Stomach (tissue), 8 donors: ENCODE measurements at regions not wholly inside any gene's neighbourhood (a gene's known extent, or its start where the extent isn't known, plus 50 kb on each side); places are given as distances from the start of the nearest gene placed in this dataset.
"Not testable (repeated sequence)": the region's sequence is repeated elsewhere in the genome, so short reads cannot be mapped to it uniquely, and the experiment has no call there.

Experiments used
- DNase-seq, 2 donors: peaks; one replicate each; pipeline versions ENCODE4 v3.0.0 to v3.0.0-alpha.2; 2013 to 2019
- H3K27ac ChIP-seq, 5 donors: fragments of 200-600 bp in 4 of 5; sonication (generic) in 4 of 5; one replicate each; pipeline ENCODE4 v1.5.1; 2013 to 2019; ENCODE audit warnings: mild to moderate bottlenecking in 1 of 5, moderate library complexity in 1 of 5
- H3K27me3 ChIP-seq, 3 donors: fragments of 200-600 bp; sonication (generic); one replicate each; pipeline ENCODE4 v1.5.1; 2017 to 2019; ENCODE audit warnings: mixed run types in 1 of 3
- H3K36me3 ChIP-seq, 4 donors: fragments of 200-600 bp; sonication (generic); 1 replicate in 3 of 4; 2 replicates in 1 of 4; pipeline ENCODE4 v1.5.1; 2016 to 2019
- H3K4me1 ChIP-seq, 4 donors: fragments of 200-600 bp; sonication (generic); one replicate each; pipeline ENCODE4 v1.5.1; 2016 to 2019
- H3K4me3 ChIP-seq, 4 donors: fragments of 200-600 bp; sonication (generic) in 3 of 4; one replicate each; pipeline ENCODE4 v1.5.1; 2016 to 2019; ENCODE audit warnings: mild to moderate bottlenecking in 1 of 4
- H3K9me3 ChIP-seq, 4 donors: fragments of 200-600 bp; sonication (generic); one replicate each; pipeline ENCODE4 v1.5.1; 2016 to 2019
- EP300 ChIP-seq: sonication (generic); formaldehyde crosslinking; IDR thresholded peaks from one replicate; pipeline ENCODE4 v1.6.1; 2017; ENCODE audit warnings: antibody characterized with exemption
- POLR2A ChIP-seq, 4 donors: fragments of 450-650 bp; IDR thresholded peaks; one replicate each; pipeline ENCODE4 v1.6.1; 2016; ENCODE audit warnings: antibody characterized with exemption in 4 of 4, control low read depth in 2 of 4, mild to moderate bottlenecking in 1 of 4, moderate library complexity in 1 of 4
- POLR2AphosphoS5 ChIP-seq, 3 donors: sonication (generic); formaldehyde crosslinking; IDR thresholded peaks; one replicate each; pipeline ENCODE4 v1.6.1; 2016; ENCODE audit warnings: antibody characterized with exemption in 3 of 3
- WGBS, 5 donors: extraction: QIAGEN DNeasy Blood & Tissue Kit in 3 of 5; methylation state at CpG; one replicate each; pipeline versions ENCODE4 v1.1.5 to v1.1.7; 2013 to 2018; 5-methylcytosine and 5-hydroxymethylcytosine counted together
- intact Hi-C: fragments of 100-400 bp; cut with DNase I; formaldehyde crosslinking; loops from one replicate; pipeline ENCODE4 v1.15.1; 2023; ENCODE audit warnings: low total_unique reads
- TF ChIP-seq, protein P1 (sequence below), 7 experiments: fragments of 450-650 bp in 4 of 7; fragments of 200-600 bp in 3 of 7; sonication (generic) in 3 of 7; IDR thresholded peaks; one replicate each; pipeline ENCODE4 v1.5.1; 2016 to 2019; ENCODE audit warnings: antibody characterized with exemption in 7 of 7, control low read depth in 2 of 7, mild to moderate bottlenecking in 1 of 7
- donor health status: healthy with polysubstance abuse.
- donor health status: Bipolar disorder and iron deficiency.
- donor health status: healthy.

DNA sequence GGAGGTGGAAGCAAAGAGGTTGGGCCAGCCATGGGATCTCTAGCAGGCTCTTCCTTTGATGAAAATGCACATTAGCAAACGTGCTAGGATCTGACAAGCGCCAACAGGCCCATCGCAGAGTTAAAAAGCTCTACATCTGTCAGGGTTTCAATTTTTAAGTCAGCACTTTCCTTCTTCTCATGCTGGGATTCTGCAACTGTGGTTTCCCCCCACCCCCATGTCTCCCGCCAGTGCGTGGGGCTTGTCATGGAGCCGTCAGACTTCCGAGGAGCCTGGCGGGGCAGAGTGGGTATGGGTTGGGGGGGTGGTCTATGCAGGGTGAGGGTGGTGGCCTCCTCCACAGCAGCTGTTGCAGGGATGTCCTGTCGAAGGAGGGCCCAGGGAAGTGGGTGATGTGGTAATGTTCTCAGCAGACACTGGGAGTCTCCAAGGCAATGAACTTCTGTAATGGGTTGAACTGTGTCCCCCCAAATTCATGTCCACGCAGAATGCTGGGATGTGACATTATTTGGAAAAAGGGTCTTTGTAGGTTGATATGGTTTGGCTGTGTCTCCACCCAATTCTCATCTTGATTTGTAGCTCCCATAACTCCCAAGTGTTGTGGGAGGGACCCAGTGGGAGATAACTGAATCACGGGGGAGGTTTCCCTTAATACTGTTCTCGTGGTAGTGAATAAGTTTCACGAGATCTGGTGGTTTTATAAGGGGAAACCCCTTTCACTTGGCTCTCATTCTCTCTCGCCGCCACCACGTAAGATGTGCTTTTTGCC is 115.2 kb upstream of the MAP1LC3B2 start:
- 75 to 83% (median 79%) methylated on average over 16 of the region's 16 CpGs for WGBS, 5 donors
- H3K27me3 ChIP-seq = no peaks in the 10 kb centered on the region
- H3K4me1 ChIP-seq = no peaks in the 10 kb centered on the region
- intact Hi-C loops = no loop called here
- H3K9me3 ChIP-seq = no peaks in the 10 kb centered on the region
- no peak overlapping the region for H3K27ac ChIP-seq
- TF ChIP-seq, protein P1, sequence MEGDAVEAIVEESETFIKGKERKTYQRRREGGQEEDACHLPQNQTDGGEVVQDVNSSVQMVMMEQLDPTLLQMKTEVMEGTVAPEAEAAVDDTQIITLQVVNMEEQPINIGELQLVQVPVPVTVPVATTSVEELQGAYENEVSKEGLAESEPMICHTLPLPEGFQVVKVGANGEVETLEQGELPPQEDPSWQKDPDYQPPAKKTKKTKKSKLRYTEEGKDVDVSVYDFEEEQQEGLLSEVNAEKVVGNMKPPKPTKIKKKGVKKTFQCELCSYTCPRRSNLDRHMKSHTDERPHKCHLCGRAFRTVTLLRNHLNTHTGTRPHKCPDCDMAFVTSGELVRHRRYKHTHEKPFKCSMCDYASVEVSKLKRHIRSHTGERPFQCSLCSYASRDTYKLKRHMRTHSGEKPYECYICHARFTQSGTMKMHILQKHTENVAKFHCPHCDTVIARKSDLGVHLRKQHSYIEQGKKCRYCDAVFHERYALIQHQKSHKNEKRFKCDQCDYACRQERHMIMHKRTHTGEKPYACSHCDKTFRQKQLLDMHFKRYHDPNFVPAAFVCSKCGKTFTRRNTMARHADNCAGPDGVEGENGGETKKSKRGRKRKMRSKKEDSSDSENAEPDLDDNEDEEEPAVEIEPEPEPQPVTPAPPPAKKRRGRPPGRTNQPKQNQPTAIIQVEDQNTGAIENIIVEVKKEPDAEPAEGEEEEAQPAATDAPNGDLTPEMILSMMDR (IDR thresholded peaks at IDR 0.05) = no peak
- TF ChIP-seq EP300 = no peak
- TF ChIP-seq POLR2AphosphoS5 (IDR thresholded peaks at IDR 0.05) = no peak
- TF ChIP-seq POLR2A (IDR thresholded peaks at IDR 0.05) = no peak
- DNase-seq = no peak
- H3K36me3 ChIP-seq = no peaks in the 10 kb centered on the region
- H3K4me3 ChIP-seq = no peak overlapping the region

DNA sequence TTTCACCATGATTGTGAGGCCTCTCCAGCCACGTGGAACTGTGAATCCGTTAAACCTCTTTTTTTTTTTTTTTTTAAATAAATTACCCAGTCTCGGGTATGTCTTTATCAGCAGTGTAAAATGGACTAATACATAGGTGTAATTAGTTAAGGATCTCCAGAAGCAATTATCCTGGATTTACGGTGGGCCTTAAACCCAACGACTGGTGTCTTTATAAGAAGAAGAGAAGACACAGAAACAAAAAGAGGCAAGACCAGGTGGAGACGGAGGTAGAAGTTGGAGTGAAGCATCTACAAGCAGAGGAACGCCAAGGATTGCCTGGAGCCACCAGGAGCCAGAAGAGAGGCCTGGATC is 114.6 kb upstream of the MAP1LC3B2 start:
- no peak for DNase-seq
- TF ChIP-seq POLR2AphosphoS5 (IDR thresholded peaks at IDR 0.05) (no peak), POLR2A (IDR thresholded peaks at IDR 0.05) (no peak), EP300 (no peak)
- TF ChIP-seq, protein P1 (IDR thresholded peaks at IDR 0.05) = no peak
- intact Hi-C loops = no loop called here
- Histone ChIP-seq H3K27me3 (no peaks in the 10 kb centered on the region), H3K4me3 (no peak overlapping the region), H3K27ac (no peak overlapping the region), H3K36me3 (no peaks in the 10 kb centered on the region), H3K4me1 (no peaks in the 10 kb centered on the region), H3K9me3 (no peaks in the 10 kb centered on the region)
- 83 to 94% (median 86%) methylated on average over 7 of the region's 7 CpGs for WGBS, 5 donors

DNA sequence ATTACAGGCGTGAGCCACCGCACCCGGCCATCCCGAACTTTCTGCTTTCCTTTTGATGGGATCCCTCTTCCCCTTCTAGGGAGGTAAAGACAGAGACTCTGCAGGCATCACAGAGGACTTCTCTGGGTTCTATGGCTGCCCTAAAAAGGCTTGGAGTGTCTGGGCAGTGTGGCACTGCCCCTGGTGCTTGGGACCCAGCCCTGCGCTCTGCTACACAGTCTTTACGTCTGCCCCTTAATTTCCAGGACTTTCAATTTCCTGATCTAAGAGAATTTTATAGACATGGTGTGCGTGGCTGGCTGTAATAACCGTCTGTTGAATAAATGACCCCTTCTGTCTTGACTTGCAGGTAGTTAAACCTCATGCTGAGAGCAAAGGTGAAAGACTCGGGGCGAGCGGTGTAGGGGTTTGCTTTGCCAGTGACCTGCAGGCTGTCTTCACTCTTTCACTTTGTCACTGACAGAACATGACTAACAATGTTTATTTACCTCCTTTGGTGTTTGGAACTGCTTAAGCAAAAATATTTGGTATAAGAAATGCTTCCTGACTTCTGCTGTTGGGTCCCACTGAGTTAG is 110.9 kb upstream of the MAP1LC3B2 start:
- H3K4me3 ChIP-seq = no peak overlapping the region
- H3K4me1 ChIP-seq = no peaks in the 10 kb centered on the region
- intact Hi-C loops = no loop called here
- no peaks in the 10 kb centered on the region for H3K36me3 ChIP-seq
- no peaks in the 10 kb centered on the region for H3K9me3 ChIP-seq
- 86 to 90% (median 89%) methylated on average over 11 of the region's 11 CpGs for WGBS, 5 donors
- H3K27ac ChIP-seq = no peak overlapping the region
- no peak for TF ChIP-seq EP300
- TF ChIP-seq POLR2A (IDR thresholded peaks at IDR 0.05) = no peak
- TF ChIP-seq, protein P1 (IDR thresholded peaks at IDR 0.05) = no peak
- no peak for TF ChIP-seq POLR2AphosphoS5 (IDR thresholded peaks at IDR 0.05)
- H3K27me3 ChIP-seq = no peaks in the 10 kb centered on the region
- no peak for DNase-seq

DNA sequence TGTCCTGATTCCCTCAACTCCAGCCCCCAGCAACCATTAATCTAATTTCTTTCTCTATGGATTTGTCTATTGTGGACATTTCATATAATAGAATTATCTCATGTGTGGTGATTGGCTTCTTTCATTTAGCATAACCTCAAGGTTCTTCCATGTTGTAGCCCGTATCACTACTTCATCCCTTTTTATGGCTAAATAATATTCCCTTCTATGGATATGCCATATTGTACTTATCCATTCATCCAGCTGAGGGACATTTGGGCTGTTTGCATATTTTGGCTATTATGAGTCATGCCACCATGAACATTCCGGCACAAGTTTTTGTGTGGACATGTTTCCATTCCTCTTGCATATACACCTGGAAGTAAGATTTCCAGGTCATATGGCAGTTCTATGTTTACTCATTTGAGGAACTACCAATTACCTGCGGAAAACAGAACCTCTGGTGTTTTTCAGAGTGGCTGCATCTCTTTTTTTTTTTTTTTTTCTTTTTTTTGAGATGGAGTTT is 108.7 kb upstream of the MAP1LC3B2 start:
- H3K4me1 ChIP-seq = peaks cover 4 to 11% (median 9%) of the 10 kb centered on the region in 4 donors
- no peak overlapping the region for H3K27ac ChIP-seq
- no peaks in the 10 kb centered on the region for H3K27me3 ChIP-seq
- H3K4me3 ChIP-seq = no peak overlapping the region
- intact Hi-C loops = no loop called here
- DNase-seq = no peak
- H3K9me3 ChIP-seq = no peaks in the 10 kb centered on the region
- no peaks in the 10 kb centered on the region for H3K36me3 ChIP-seq
- TF ChIP-seq POLR2AphosphoS5 (IDR thresholded peaks at IDR 0.05) = no peak
- TF ChIP-seq EP300 = no peak
- TF ChIP-seq, protein P1 (IDR thresholded peaks at IDR 0.05) = no peak
- TF ChIP-seq POLR2A (IDR thresholded peaks at IDR 0.05) = no peak
- WGBS, 5 donors = 89 to 98% (median 94%) methylated on average over 3 of the region's 3 CpGs

DNA sequence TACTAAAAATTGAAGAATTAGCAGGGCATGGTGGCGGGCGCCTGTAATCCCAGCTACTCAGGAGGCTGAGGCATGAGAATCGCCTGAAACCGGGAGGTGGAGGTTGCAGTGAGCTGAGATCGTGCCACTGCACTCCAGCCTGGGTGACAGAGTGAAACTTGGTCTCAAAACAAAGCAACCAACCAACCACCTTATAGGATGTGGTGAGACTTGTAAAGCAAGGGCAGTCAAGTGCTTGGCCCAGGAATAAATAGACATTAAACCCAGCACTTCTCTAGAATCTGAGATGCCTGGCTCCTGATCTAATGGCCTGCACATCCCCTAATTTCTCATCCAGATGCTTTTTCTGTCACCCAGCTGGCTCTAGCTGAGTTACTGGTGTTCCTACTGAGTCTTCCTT is 106.2 kb upstream of the MAP1LC3B2 start:
- DNase-seq, H3K27ac ChIP-seq, H3K36me3 ChIP-seq, H3K9me3 ChIP-seq, H3K27me3 ChIP-seq, H3K4me3 ChIP-seq, intact Hi-C loops: not testable (repeated sequence)
- 87 to 98% (median 90%) methylated on average over 5 of the region's 5 CpGs for WGBS, 5 donors
- peaks cover 6 to 24% (median 22%) of the 10 kb centered on the region in 4 donors for H3K4me1 ChIP-seq
